ENCODE measurements at regions not wholly inside any gene's neighbourhood (a gene's known extent, or its start where the extent isn't known, plus 50 kb on each side); places are given as distances from the start of the nearest gene placed in this dataset.

GRCh38 chr18:67805261-67805660 lies 288.7 kb upstream of the DSEL start:
- TF ChIP-seq POLR2A (IDR thresholded peaks at IDR 0.05) (no peak), CTCF (IDR thresholded peaks at IDR 0.05) (no peak), EP300 (IDR thresholded peaks at IDR 0.05) (no peak)
